HG03378 (cell line): ENCODE measurements at regions not wholly inside any gene's neighbourhood (a gene's known extent, or its start where the extent isn't known, plus 50 kb on each side); places are given as distances from the start of the nearest gene placed in this dataset.

Experiments used
- ATAC-seq: cut with Tn5 transposase; IDR thresholded peaks from one replicate; pipeline ENCODE4 v1.9.1; 2021; ENCODE audit warnings: mild to moderate bottlenecking, moderate library complexity; ENCODE audit not compliant: unreplicated experiment

- ATAC-seq: no peak
Observed at GRCh38 chr19:28983430-28983829, 229.5 kb downstream of the UQCRFS1 start.

- ATAC-seq: no peak
Observed at GRCh38 chr19:28981994-28982393, 231.0 kb downstream of the UQCRFS1 start.

GRCh38 chr19:28981518-28981917 lies 231.4 kb downstream of the UQCRFS1 start:
- no peak for ATAC-seq

GRCh38 chr19:28980236-28980868 lies 232.6 kb downstream of the UQCRFS1 start:
- no peak for ATAC-seq

GRCh38 chr19:28977826-28978225 lies 235.1 kb downstream of the UQCRFS1 start:
- no peak for ATAC-seq

GRCh38 chr19:28972058-28972852 lies 240.7 kb downstream of the UQCRFS1 start:
- ATAC-seq: no peak

- ATAC-seq: no peak
Observed at GRCh38 chr19:28971513-28971912, 241.4 kb downstream of the UQCRFS1 start.

- no peak for ATAC-seq
Observed at GRCh38 chr19:28971049-28971448, 241.9 kb downstream of the UQCRFS1 start.

- no peak for ATAC-seq
Observed at GRCh38 chr19:28968721-28969120, 244.2 kb downstream of the UQCRFS1 start.

- ATAC-seq: no peak
Observed at GRCh38 chr19:28966737-28967399, 246.1 kb downstream of the UQCRFS1 start.

GRCh38 chr19:28964500-28964899 lies 248.5 kb downstream of the UQCRFS1 start:
- no peak for ATAC-seq

GRCh38 chr19:28963486-28964250 lies 249.3 kb downstream of the UQCRFS1 start:
- no peak for ATAC-seq

GRCh38 chr19:28961772-28962500 lies 251.0 kb downstream of the UQCRFS1 start:
- ATAC-seq: no peak

GRCh38 chr19:28960986-28961705 lies 251.8 kb downstream of the UQCRFS1 start:
- no peak for ATAC-seq

GRCh38 chr19:28960586-28960985 lies 252.4 kb downstream of the UQCRFS1 start:
- ATAC-seq: no peak

- no peak for ATAC-seq
Observed at GRCh38 chr19:28956961-28957360, 256.0 kb downstream of the UQCRFS1 start.

- no peak for ATAC-seq
Observed at GRCh38 chr19:28956421-28956820, 256.5 kb downstream of the UQCRFS1 start.

GRCh38 chr19:28949535-28949934 lies 263.4 kb downstream of the UQCRFS1 start:
- ATAC-seq: no peak

- no peak for ATAC-seq
Observed at GRCh38 chr19:28949027-28949426, 263.9 kb downstream of the UQCRFS1 start.

GRCh38 chr19:28948566-28948965 lies 264.4 kb downstream of the UQCRFS1 start:
- ATAC-seq: no peak
